Left ventricle myocardium inferior (tissue), 1 donor: ENCODE measurements at regions not wholly inside any gene's neighbourhood (a gene's known extent, or its start where the extent isn't known, plus 50 kb on each side); places are given as distances from the start of the nearest gene placed in this dataset.

Source experiments
- DNase-seq: peaks from one replicate; pipeline ENCODE4 v3.0.0-alpha.2; 2020
- H3K27ac ChIP-seq: fragments of 200-600 bp; replicated peaks from 2 replicates; pipeline ENCODE4 v1.8.0; 2021
- H3K27me3 ChIP-seq: fragments of 200-600 bp; 2 replicates; pipeline ENCODE4 v1.8.0; 2021; ENCODE audit warnings: low read depth
- H3K36me3 ChIP-seq: fragments of 200-600 bp; 2 replicates; pipeline ENCODE4 v1.8.0; 2021
- H3K4me1 ChIP-seq: fragments of 200-600 bp; 2 replicates; pipeline ENCODE4 v1.8.0; 2021
- H3K4me3 ChIP-seq: fragments of 200-600 bp; 2 replicates; pipeline ENCODE4 v1.8.0; 2021; ENCODE audit warnings: mild to moderate bottlenecking, moderate library complexity
- H3K9me3 ChIP-seq: fragments of 200-600 bp; replicated peaks from 2 replicates; pipeline ENCODE4 v1.8.0; 2021
- intact Hi-C: fragments of 100-400 bp; cut with micrococcal nuclease; formaldehyde crosslinking; loops from one replicate; pipeline ENCODE4 v1.11.0; 2022
- TF ChIP-seq, protein P1 (sequence below): fragments of 200-600 bp; IDR thresholded peaks from 2 replicates; pipeline ENCODE4 v1.8.0; 2021; ENCODE audit warnings: antibody characterized with exemption, mild to moderate bottlenecking, borderline replicate concordance
- donor health status: DM: no; HTN: yes; CAD: no; lungs with severe emphysema.

DNA sequence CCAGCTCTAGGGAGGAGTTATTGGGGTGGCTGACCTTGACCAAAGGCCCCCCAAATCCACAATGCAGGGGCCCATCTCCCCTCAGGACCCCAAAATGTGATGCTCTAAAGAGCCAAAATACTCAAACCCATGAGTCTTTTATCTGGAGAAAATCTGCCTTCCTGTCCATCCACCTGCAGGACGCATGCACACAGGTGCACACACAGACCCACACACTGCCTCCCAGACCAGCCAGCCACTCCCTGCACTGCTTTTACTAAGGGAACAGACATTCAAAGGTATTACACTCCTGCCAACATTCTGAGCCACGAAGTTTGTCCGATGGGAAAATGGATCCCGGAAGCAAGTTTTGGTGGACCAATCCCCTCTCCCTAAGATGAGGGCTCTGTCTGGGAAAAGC is 76.1 kb upstream of the CDH5 start:
- Histone ChIP-seq H3K36me3 (no peaks in the 10 kb centered on the region), H3K27me3 (peaks cover 21% of the 10 kb centered on the region), H3K4me3 (no peak overlapping the region), H3K4me1 (no peaks in the 10 kb centered on the region), H3K27ac (no peak overlapping the region), H3K9me3 (no peaks in the 10 kb centered on the region)
- no peak for DNase-seq
- intact Hi-C loops: no loop called here
- TF ChIP-seq, protein P1, sequence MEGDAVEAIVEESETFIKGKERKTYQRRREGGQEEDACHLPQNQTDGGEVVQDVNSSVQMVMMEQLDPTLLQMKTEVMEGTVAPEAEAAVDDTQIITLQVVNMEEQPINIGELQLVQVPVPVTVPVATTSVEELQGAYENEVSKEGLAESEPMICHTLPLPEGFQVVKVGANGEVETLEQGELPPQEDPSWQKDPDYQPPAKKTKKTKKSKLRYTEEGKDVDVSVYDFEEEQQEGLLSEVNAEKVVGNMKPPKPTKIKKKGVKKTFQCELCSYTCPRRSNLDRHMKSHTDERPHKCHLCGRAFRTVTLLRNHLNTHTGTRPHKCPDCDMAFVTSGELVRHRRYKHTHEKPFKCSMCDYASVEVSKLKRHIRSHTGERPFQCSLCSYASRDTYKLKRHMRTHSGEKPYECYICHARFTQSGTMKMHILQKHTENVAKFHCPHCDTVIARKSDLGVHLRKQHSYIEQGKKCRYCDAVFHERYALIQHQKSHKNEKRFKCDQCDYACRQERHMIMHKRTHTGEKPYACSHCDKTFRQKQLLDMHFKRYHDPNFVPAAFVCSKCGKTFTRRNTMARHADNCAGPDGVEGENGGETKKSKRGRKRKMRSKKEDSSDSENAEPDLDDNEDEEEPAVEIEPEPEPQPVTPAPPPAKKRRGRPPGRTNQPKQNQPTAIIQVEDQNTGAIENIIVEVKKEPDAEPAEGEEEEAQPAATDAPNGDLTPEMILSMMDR: no peak

DNA sequence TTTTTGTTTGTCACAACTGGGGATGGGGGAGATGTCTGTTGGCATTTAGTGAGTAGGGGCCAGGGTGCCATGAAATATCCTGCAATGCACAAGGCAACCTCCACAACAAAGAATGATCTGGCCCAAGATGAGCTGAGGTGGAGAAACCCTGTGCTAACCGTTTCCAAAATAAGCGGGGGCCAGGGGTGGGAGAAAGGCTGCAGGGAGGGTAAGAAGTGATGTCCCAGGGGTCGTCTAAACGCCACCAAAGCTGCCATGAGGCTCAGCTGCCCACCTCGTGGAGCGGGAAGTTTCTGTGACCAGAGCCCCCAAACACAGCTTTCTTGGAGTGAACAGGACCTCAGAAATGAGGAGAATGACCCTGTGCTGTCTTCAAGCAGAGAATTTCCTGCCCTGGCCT is 76.5 kb upstream of the CDH5 start:
- H3K9me3 ChIP-seq: no peaks in the 10 kb centered on the region
- intact Hi-C loops: no loop called here
- no peaks in the 10 kb centered on the region for H3K36me3 ChIP-seq
- H3K27ac ChIP-seq: no peak overlapping the region
- H3K4me1 ChIP-seq: no peaks in the 10 kb centered on the region
- H3K27me3 ChIP-seq: peaks cover 21% of the 10 kb centered on the region
- no peak overlapping the region for H3K4me3 ChIP-seq
- no peak for DNase-seq
- TF ChIP-seq, protein P1: no peak

DNA sequence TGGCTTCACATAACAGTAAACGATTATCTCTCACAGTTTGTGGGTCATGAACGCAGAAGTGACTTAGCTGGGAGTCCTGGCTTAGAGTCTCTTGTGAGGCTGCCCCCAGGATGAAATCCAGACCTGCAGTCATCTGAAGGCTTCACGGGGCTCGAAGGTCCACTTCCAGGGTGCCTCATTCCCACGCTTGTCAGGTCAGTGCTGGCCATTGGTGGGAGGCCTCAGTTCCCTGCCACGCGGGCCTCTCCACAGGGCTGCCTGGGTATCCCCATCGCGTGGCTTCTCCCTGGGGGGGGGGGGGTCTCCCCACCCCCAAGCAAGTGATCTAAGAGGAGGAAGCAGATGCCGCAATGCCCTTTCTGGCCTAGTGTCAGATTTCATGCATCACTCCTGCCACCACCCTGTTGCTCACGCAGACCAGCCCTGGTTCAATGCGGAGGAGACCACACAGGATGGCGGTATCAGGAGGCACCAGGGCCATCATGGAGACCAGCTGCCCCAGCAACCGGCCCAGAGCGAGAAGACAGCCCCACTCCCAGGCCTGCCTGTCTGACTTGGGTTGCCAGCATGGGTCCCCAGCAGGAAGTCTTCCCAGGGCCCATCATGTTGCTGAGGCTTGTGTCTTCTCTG is 77.3 kb upstream of the CDH5 start:
- no peak overlapping the region for H3K27ac ChIP-seq
- no peaks in the 10 kb centered on the region for H3K36me3 ChIP-seq
- H3K4me1 ChIP-seq: no peaks in the 10 kb centered on the region
- intact Hi-C loops: no loop called here
- H3K9me3 ChIP-seq: no peaks in the 10 kb centered on the region
- no peak for DNase-seq
- H3K4me3 ChIP-seq: no peak overlapping the region
- TF ChIP-seq, protein P1: no peak
- H3K27me3 ChIP-seq: peaks cover 19% of the 10 kb centered on the region

DNA sequence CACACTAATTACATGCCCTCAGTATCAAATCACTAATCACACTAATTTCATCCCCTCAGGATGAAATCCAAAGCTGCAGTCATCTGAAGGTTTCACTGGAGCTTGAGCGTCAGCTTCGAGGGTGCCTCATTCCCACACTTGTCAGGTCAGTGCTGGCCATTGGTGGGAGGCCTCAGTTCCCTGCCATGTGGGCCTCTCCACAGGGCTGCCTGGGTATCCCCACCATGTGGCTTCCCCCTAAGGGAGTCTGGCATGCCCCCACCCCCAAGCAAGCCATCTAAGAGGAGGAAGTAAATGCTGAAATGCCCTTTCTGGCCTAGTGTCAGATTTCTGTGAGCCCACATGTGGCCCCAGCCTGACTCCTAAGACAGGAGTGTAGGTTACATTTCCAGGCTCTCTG is 78.6 kb upstream of the CDH5 start:
- no peak overlapping the region for H3K4me3 ChIP-seq
- H3K27ac ChIP-seq: no peak overlapping the region
- peaks cover 7% of the 10 kb centered on the region for H3K27me3 ChIP-seq
- intact Hi-C loops: no loop called here
- H3K36me3 ChIP-seq: no peaks in the 10 kb centered on the region
- no peaks in the 10 kb centered on the region for H3K4me1 ChIP-seq
- no peak for DNase-seq
- TF ChIP-seq, protein P1: no peak
- H3K9me3 ChIP-seq: no peaks in the 10 kb centered on the region

DNA sequence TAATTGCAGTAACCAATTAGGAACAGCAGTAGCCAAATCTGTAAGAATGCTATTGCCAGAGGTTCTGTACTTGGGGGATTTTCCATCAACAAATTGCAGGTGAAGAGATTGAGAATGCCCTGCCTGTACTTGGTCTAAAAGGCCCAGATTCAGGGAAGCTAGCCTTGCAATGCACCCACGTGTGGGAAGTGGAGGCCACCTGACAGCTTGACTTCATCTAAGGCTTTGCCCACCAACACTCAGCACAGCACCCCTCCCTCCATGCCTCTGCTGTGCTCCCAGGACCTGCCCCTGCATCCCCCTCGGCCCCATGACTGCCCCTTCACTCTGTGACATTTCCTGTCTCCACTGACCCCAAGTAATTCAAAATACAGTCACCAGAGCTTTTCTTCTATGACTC is 79.1 kb upstream of the CDH5 start:
- Histone ChIP-seq H3K4me1 (no peaks in the 10 kb centered on the region), H3K9me3 (no peaks in the 10 kb centered on the region), H3K4me3 (no peak overlapping the region), H3K36me3 (no peaks in the 10 kb centered on the region), H3K27ac (no peak overlapping the region), H3K27me3 (peaks cover 2% of the 10 kb centered on the region)
- TF ChIP-seq, protein P1: no peak
- intact Hi-C loops: no loop called here
- DNase-seq: no peak
